Colon (tissue), 2 donors: ENCODE measurements at regions not wholly inside any gene's neighbourhood (a gene's known extent, or its start where the extent isn't known, plus 50 kb on each side); places are given as distances from the start of the nearest gene placed in this dataset.

Source experiments
- FAIRE-seq: peaks from 2 replicates; lab custom pipeline; 2012; peaks lifted over from hg19 to GRCh38; lab: Jason Lieb, UNC
- donor health status: control.
- donor health status: control.

GRCh38 chr12:24278832-24279231, 329.4 kb upstream of the SOX5 start:
- no peak for FAIRE-seq

- FAIRE-seq = no peak
Measured at GRCh38 chr12:24270965-24271364, 321.5 kb upstream of the SOX5 start.

- no peak for FAIRE-seq
Measured at GRCh38 chr12:24270464-24270863, 321.0 kb upstream of the SOX5 start.

- no peak for FAIRE-seq
Measured at GRCh38 chr12:24268663-24269186, 319.3 kb upstream of the SOX5 start.

- FAIRE-seq = no peak
Measured at GRCh38 chr12:24266982-24267381, 317.5 kb upstream of the SOX5 start.

- no peak for FAIRE-seq
Measured at GRCh38 chr12:24256684-24257083, 307.2 kb upstream of the SOX5 start.

GRCh38 chr12:24255920-24256665, 306.6 kb upstream of the SOX5 start:
- no peak for FAIRE-seq

GRCh38 chr12:24252602-24253001, 303.1 kb upstream of the SOX5 start:
- no peak for FAIRE-seq

- FAIRE-seq = no peak
Measured at GRCh38 chr12:24246934-24247333, 297.5 kb upstream of the SOX5 start.

- FAIRE-seq = no peak
Measured at GRCh38 chr12:24246376-24246775, 296.9 kb upstream of the SOX5 start.

- FAIRE-seq = no peak
Measured at GRCh38 chr12:24244801-24245200, 295.3 kb upstream of the SOX5 start.

- no peak for FAIRE-seq
Measured at GRCh38 chr12:24244231-24244630, 294.8 kb upstream of the SOX5 start.

GRCh38 chr12:24240707-24241106, 291.2 kb upstream of the SOX5 start:
- FAIRE-seq = no peak

GRCh38 chr12:24233519-24234246, 284.2 kb upstream of the SOX5 start:
- FAIRE-seq = no peak

- no peak for FAIRE-seq
Measured at GRCh38 chr12:24232531-24232930, 283.1 kb upstream of the SOX5 start.

- no peak for FAIRE-seq
Measured at GRCh38 chr12:24231298-24231697, 281.8 kb upstream of the SOX5 start.

GRCh38 chr12:24230061-24230701, 280.7 kb upstream of the SOX5 start:
- no peak for FAIRE-seq

- FAIRE-seq = no peak
Measured at GRCh38 chr12:24229031-24229700, 279.7 kb upstream of the SOX5 start.

GRCh38 chr12:24228371-24228770, 278.9 kb upstream of the SOX5 start:
- FAIRE-seq = no peak

GRCh38 chr12:24227551-24227950, 278.1 kb upstream of the SOX5 start:
- FAIRE-seq = no peak

- FAIRE-seq = no peak
Measured at GRCh38 chr12:24226745-24227350, 277.4 kb upstream of the SOX5 start.

- peak; percentile 57 for FAIRE-seq
Measured at GRCh38 chr12:24224401-24224800, 274.9 kb upstream of the SOX5 start.
